ENCODE measurements at regions not wholly inside any gene's neighbourhood (a gene's known extent, or its start where the extent isn't known, plus 50 kb on each side); places are given as distances from the start of the nearest gene placed in this dataset.

GRCh38 chr7:111666260-111666659 is 104.0 kb upstream of the IMMP2L start:
- ATAC-seq: no peak
- ChIA-PET CTCF (no interaction called here), POLR2A (no interaction called here)
- intact Hi-C loops (cut with micrococcal nuclease): no loop called here
- no peak overlapping the region for H3K27ac Mint-ChIP-seq
- peaks cover 6% of the 10 kb centered on the region for H3K27me3 Mint-ChIP-seq
- TF ChIP-seq, protein P1, sequence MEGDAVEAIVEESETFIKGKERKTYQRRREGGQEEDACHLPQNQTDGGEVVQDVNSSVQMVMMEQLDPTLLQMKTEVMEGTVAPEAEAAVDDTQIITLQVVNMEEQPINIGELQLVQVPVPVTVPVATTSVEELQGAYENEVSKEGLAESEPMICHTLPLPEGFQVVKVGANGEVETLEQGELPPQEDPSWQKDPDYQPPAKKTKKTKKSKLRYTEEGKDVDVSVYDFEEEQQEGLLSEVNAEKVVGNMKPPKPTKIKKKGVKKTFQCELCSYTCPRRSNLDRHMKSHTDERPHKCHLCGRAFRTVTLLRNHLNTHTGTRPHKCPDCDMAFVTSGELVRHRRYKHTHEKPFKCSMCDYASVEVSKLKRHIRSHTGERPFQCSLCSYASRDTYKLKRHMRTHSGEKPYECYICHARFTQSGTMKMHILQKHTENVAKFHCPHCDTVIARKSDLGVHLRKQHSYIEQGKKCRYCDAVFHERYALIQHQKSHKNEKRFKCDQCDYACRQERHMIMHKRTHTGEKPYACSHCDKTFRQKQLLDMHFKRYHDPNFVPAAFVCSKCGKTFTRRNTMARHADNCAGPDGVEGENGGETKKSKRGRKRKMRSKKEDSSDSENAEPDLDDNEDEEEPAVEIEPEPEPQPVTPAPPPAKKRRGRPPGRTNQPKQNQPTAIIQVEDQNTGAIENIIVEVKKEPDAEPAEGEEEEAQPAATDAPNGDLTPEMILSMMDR (IDR thresholded peaks at IDR 0.05): no peak
- DNase-seq: no peak
- H3K4me3 Mint-ChIP-seq: no peak overlapping the region
- no peaks in the 10 kb centered on the region for H3K9me3 Mint-ChIP-seq
- no peaks in the 10 kb centered on the region for H3K4me1 Mint-ChIP-seq (ENCODE audit: low read depth)
- no peaks in the 10 kb centered on the region for H3K36me3 Mint-ChIP-seq (ENCODE audit: low read depth)

DNA sequence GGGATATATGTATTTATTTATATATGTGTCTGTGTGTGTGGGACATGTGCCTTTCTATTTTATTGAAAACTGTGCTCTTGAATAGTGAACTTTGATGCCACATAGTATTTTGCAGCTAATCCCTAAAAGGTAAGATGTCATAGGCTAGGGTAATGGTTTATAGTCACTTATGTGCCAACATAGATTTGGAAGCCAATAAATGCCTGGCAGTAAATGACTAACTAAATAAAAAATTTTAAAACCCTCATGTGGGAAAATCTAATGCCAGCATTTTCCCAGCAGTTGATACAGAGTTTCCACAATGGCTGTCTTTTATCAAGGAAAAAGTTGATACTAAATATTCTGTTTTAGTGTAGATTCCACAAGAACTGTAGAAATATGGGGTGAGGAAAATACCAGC is 101.5 kb upstream of the IMMP2L start:
- intact Hi-C loops (cut with micrococcal nuclease): no loop called here
- Mint-ChIP-seq H3K36me3 (ENCODE audit: low read depth) (no peaks in the 10 kb centered on the region), H3K9me3 (no peaks in the 10 kb centered on the region), H3K4me1 (ENCODE audit: low read depth) (no peaks in the 10 kb centered on the region), H3K4me3 (no peak overlapping the region), H3K27ac (no peak overlapping the region), H3K27me3 (peaks cover 9% of the 10 kb centered on the region)
- ChIA-PET CTCF (no interaction called here), POLR2A (no interaction called here)
- DNase-seq (no peak), ATAC-seq (no peak)
- TF ChIP-seq, protein P1 (IDR thresholded peaks at IDR 0.05): no peak

- TF ChIP-seq, protein P1 (IDR thresholded peaks at IDR 0.05): no peak
- intact Hi-C loops (cut with micrococcal nuclease): no loop called here
- H3K4me3 Mint-ChIP-seq: no peak overlapping the region
- ChIA-PET CTCF (interaction anchor here (1.1 kb wide), 1 partner anchor 90 kb away, joined by 3 read pairs; no protein-coding TSS in a partner anchor), POLR2A (no interaction called here)
- no peaks in the 10 kb centered on the region for H3K4me1 Mint-ChIP-seq (ENCODE audit: low read depth)
- DNase-seq: no peak
- ATAC-seq: no peak
- H3K27ac Mint-ChIP-seq: no peak overlapping the region
- H3K36me3 Mint-ChIP-seq (ENCODE audit: low read depth): no peaks in the 10 kb centered on the region
- no peaks in the 10 kb centered on the region for H3K9me3 Mint-ChIP-seq
- peaks cover 9% of the 10 kb centered on the region for H3K27me3 Mint-ChIP-seq
These were observed 100.1 kb upstream of the IMMP2L start for GRCh38 chr7:111662386-111662785.

DNA sequence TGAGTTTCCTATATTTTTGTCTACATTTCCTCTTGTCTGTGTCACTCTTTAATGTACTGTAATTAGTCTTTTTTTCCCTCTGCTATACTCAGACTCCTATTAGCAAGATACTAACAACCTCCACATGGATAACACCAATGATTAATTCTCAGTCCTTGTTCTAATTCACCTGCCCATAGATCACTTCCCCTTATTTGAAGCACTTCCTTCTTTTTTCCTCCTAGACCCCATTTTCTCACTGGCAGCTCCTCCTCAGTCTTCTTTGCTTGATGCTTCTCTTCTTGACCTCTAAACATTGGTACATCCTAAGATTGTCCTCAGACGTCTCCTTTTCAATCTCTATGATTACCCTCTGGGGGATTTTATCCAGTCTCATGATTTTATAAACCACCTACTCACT is 98.2 kb upstream of the IMMP2L start:
- POLR2A ChIA-PET: no interaction called here
- no peak overlapping the region for H3K4me3 Mint-ChIP-seq
- no peaks in the 10 kb centered on the region for H3K9me3 Mint-ChIP-seq
- TF ChIP-seq, protein P1 (IDR thresholded peaks at IDR 0.05): no peak
- H3K4me1 Mint-ChIP-seq (ENCODE audit: low read depth): no peaks in the 10 kb centered on the region
- DNase-seq (no peak), ATAC-seq (no peak)
- H3K27me3 Mint-ChIP-seq: peaks cover 11% of the 10 kb centered on the region
- no peaks in the 10 kb centered on the region for H3K36me3 Mint-ChIP-seq (ENCODE audit: low read depth)
- H3K27ac Mint-ChIP-seq: no peak overlapping the region
- CTCF ChIA-PET: no interaction called here
- intact Hi-C loops (cut with micrococcal nuclease): no loop called here

- Mint-ChIP-seq H3K27me3 (peaks cover 10% of the 10 kb centered on the region), H3K36me3 (ENCODE audit: low read depth) (no peaks in the 10 kb centered on the region)
These were observed 96.3 kb upstream of the IMMP2L start for GRCh38 chr7:111658546-111658945.

More at GRCh38 chr7:111658546-111658945, 96.3 kb upstream of the IMMP2L start:
- POLR2A ChIA-PET: interaction anchor here (0.6 kb wide), 1 partner anchor 12 kb away, joined by 3 read pairs; no protein-coding TSS in a partner anchor
- H3K9me3 Mint-ChIP-seq: no peaks in the 10 kb centered on the region
- TF ChIP-seq, protein P1 (IDR thresholded peaks at IDR 0.05): no peak
- DNase-seq: no peak
- H3K4me1 Mint-ChIP-seq (ENCODE audit: low read depth): no peaks in the 10 kb centered on the region
- CTCF ChIA-PET: interaction anchor here (0.8 kb wide), 1 partner anchor 72 kb away, joined by 3 read pairs; no protein-coding TSS in a partner anchor
- H3K4me3 Mint-ChIP-seq: no peak overlapping the region
- no peak overlapping the region for H3K27ac Mint-ChIP-seq
- no peak for ATAC-seq
- intact Hi-C loops (cut with micrococcal nuclease): no loop called here
